Endothelial cell of umbilical vein (primary cell): ENCODE measurements at regions not wholly inside any gene's neighbourhood (a gene's known extent, or its start where the extent isn't known, plus 50 kb on each side); places are given as distances from the start of the nearest gene placed in this dataset.

Source experiments
- BruUV-seq: library from RNA; stranded (reverse); fragments of 400-500 nt; replicated peaks from 2 replicates; lab custom pipeline; 2021; lab: Mats Ljungman, UMichigan
- CTCF ChIA-PET: fragments of 300-600, 350-600 bp; sonication (Branson Sonifier 250); formaldehyde crosslinking; loops from one replicate; lab custom pipeline; 2021; ENCODE audit warnings: antibody characterized with exemption, inconsistent platforms; lab: Charles Lee
- POLR2A ChIA-PET: fragments of 300-600, 350-600 bp; sonication (Branson Sonifier 250); formaldehyde crosslinking; loops from one replicate; lab custom pipeline; 2021; ENCODE audit warnings: antibody characterized with exemption, inconsistent platforms; lab: Charles Lee
- DNase-seq: peaks from one replicate; pipeline ENCODE4 v3.0.0-alpha.2; 2011; ENCODE audit warnings: low read depth, low spot score
- FAIRE-seq: peaks from 2 replicates; lab custom pipeline; 2011; peaks lifted over from hg19 to GRCh38; lab: Jason Lieb, UNC
- H2AFZ ChIP-seq: 2 replicates; pipeline ENCODE4 v1.6.0; 2012; ENCODE audit warnings: low read depth, low read length, control low read depth, inconsistent platforms
- H3K27ac ChIP-seq: 2 replicates; pipeline ENCODE4 v1.5.1; 2011; ENCODE audit warnings: low read depth, mild to moderate bottlenecking, control low read depth, low read length, moderate library complexity; ENCODE audit not compliant: insufficient read depth
- H3K27me3 ChIP-seq, 2 experiments: 2 replicates each; pipeline versions ENCODE4 v1.6.0 to v1.6.1; 2011; ENCODE audit warnings: low read length in 2 of 2, mixed read lengths in 1 of 2; ENCODE audit not compliant: control insufficient read depth in 2 of 2, insufficient read depth in 2 of 2
- H3K36me3 ChIP-seq, 2 experiments: 2 replicates in 1 of 2; 3 replicates in 1 of 2; pipeline ENCODE4 v1.5.1; 2011; ENCODE audit warnings: low read length in 2 of 2, mild to moderate bottlenecking in 1 of 2, moderate library complexity in 1 of 2; ENCODE audit not compliant: control insufficient read depth in 2 of 2, insufficient read depth in 2 of 2; ENCODE audit errors: extremely low read depth in 1 of 2
- H3K4me1 ChIP-seq: 3 replicates; pipeline ENCODE4 v1.5.1; 2011; ENCODE audit warnings: mild to moderate bottlenecking, low read length; ENCODE audit not compliant: control insufficient read depth, insufficient read depth; ENCODE audit errors: extremely low read depth
- H3K4me2 ChIP-seq: 2 replicates; pipeline ENCODE4 v1.6.1; 2011; ENCODE audit warnings: low read length, control low read depth, mixed read lengths; ENCODE audit not compliant: insufficient read depth
- H3K4me3 ChIP-seq, 3 experiments: fragments of 200-600 bp in 1 of 3; sonication (generic), shearing (Covaris generic) in 1 of 3; replicated peaks in 1 of 3; 2 replicates each; pipeline ENCODE4 v1.5.1; 2011 to 2016; ENCODE audit warnings: control low read depth in 3 of 3, low read length in 3 of 3, mild to moderate bottlenecking in 2 of 3, inconsistent platforms in 1 of 3, low read depth in 1 of 3, moderate library complexity in 1 of 3; ENCODE audit not compliant: insufficient read depth in 1 of 3
- H3K79me2 ChIP-seq: 2 replicates; pipeline ENCODE4 v1.6.0; 2012; ENCODE audit warnings: low read length, inconsistent platforms; ENCODE audit not compliant: control insufficient read depth, insufficient read depth
- H3K9ac ChIP-seq: replicated peaks from 2 replicates; pipeline ENCODE3; 2011; ENCODE audit warnings: low read length, control low read depth; ENCODE audit not compliant: insufficient read depth; ENCODE audit errors: extremely low read depth
- H3K9me1 ChIP-seq: replicated peaks from 3 replicates; pipeline ENCODE4 v1.6.0; 2011; ENCODE audit warnings: mild to moderate bottlenecking, low read length; ENCODE audit not compliant: control insufficient read depth, insufficient read depth; ENCODE audit errors: extremely low read depth
- H3K9me3 ChIP-seq: replicated peaks from 2 replicates; pipeline ENCODE4 v1.5.1; 2012; ENCODE audit warnings: low read length, inconsistent platforms; ENCODE audit not compliant: control insufficient read depth, insufficient read depth
- H4K20me1 ChIP-seq: replicated peaks from 2 replicates; pipeline ENCODE3; 2011; ENCODE audit warnings: mild to moderate bottlenecking, low read length; ENCODE audit not compliant: control insufficient read depth, insufficient read depth; ENCODE audit errors: extremely low read depth
- EZH2 ChIP-seq: IDR thresholded peaks from 2 replicates; pipeline ENCODE4 v1.6.1; 2012; ENCODE audit warnings: borderline replicate concordance, low read depth, mild to moderate bottlenecking, moderate library complexity, low read length, inconsistent platforms; ENCODE audit not compliant: severe bottlenecking
- FOS ChIP-seq: IDR thresholded peaks from 2 replicates; pipeline ENCODE4 v1.6.1; 2011; ENCODE audit warnings: mild to moderate bottlenecking, low read length, moderate library complexity, borderline replicate concordance; ENCODE audit not compliant: insufficient read depth
- GATA2 ChIP-seq: IDR thresholded peaks from 2 replicates; pipeline ENCODE4 v1.7.0; 2011; ENCODE audit warnings: low read depth, mild to moderate bottlenecking, moderate library complexity, mixed read lengths, low read length; ENCODE audit not compliant: insufficient read length, insufficient read depth
- JUN ChIP-seq: IDR thresholded peaks from 2 replicates; pipeline ENCODE4 v1.6.1; 2011; ENCODE audit warnings: borderline replicate concordance, low read depth; ENCODE audit not compliant: insufficient read length, insufficient read depth
- MYC ChIP-seq: IDR thresholded peaks from one replicate; pipeline ENCODE4 v1.6.1; 2011; ENCODE audit warnings: mild to moderate bottlenecking, low read depth, low read length
- POLR2A ChIP-seq: IDR thresholded peaks from 2 replicates; pipeline ENCODE4 v1.6.1; 2012; ENCODE audit warnings: low read depth, mild to moderate bottlenecking, control low read depth, low read length
- POLR2AphosphoS5 ChIP-seq: IDR thresholded peaks from 2 replicates; pipeline ENCODE4 v1.6.1; 2012; ENCODE audit warnings: low read depth, mild to moderate bottlenecking, control low read depth, low read length, moderate library complexity; ENCODE audit not compliant: insufficient read depth
- dilution Hi-C: fragments of 300-500 bp; cut with MboI; formaldehyde crosslinking; loops from one replicate; pipeline ENCODE4 v1.15.0; 2019; ENCODE audit warnings: low sequenced_read_pairs; ENCODE audit not compliant: extremely low pct_ligation_motif_present
- intact Hi-C: fragments of 100-400 bp; cut with micrococcal nuclease; formaldehyde crosslinking; loops from one replicate; pipeline ENCODE4 v1.10.0; 2022
- TF ChIP-seq, protein P1 (sequence below), 2 donors: IDR thresholded peaks; 1 replicate in 1 of 2; 2 replicates in 1 of 2; pipeline ENCODE4 v1.5.1; 2011; ENCODE audit warnings: low read length in 2 of 2, mild to moderate bottlenecking in 2 of 2, moderate library complexity in 2 of 2, control low read depth in 1 of 2, inconsistent platforms in 1 of 2, low read depth in 1 of 2; ENCODE audit not compliant: insufficient read depth in 1 of 2; ENCODE audit errors: extremely low read depth in 1 of 2
- TF ChIP-seq, protein P2 (sequence below): IDR thresholded peaks from 2 replicates; pipeline ENCODE4 v1.6.1; 2011; ENCODE audit not compliant: insufficient read depth, insufficient read length

DNA sequence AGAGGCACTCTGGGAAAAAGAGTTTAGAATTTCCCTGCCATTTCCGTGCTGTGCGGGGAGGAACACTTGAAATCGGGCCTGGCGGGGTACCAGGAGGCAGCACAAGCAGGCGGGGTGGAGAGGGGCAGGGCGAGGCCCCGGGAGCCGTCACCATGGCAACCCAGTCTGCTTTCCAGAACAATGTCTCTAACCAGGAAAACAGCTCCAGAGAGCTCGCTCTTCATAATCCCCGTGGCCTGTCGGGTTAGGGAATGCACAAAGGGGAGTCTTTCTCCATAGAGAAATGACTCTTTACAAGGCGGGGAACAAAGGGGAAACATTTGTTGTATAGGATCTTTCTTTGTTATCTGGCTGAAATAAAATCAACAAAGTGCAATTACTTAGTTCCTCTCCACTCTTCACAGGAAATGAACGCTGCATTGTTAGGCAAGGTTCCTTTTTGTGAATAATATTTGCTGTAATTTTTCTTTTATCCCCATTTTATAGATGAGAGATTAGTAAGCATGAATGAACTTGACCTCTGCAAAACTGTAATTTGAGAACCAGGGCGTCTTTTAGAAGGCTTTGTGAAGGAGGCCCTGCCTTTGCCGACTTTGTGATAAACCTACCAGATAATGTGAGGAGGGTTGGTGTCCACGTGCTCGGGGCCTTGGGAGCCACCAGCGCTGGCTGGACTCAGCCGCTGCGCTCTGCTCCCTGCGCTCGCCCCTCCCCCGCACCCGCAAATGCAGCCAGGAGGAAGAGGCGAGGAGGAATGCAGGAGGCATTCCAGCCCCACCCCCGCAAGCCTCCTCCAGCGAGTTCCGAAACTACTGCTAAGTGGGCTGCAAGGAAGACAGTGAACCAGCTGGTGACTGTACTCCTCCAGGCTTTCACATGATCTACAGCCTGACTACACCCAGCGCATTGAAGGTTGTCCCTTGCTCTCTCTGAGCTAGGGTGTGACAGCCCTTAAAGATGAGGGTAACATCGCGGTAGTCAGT lies 105.2 kb upstream of the ATF7IP start:
- H3K27ac ChIP-seq, result peak overlapping the region; percentile 89
- H3K79me2 ChIP-seq, result no peaks in the 10 kb centered on the region
- H3K36me3 ChIP-seq, result no peaks in the 10 kb centered on the region
- peak overlapping the region; percentile 59 for H3K9ac ChIP-seq
- TF ChIP-seq GATA2 (peak; percentile 51), JUN (no peak), POLR2A (peak; percentile 48), POLR2AphosphoS5 (peak; percentile 47), EZH2 (no peak), FOS (no peak), MYC (peak; percentile 83)
- TF ChIP-seq, protein P1, sequence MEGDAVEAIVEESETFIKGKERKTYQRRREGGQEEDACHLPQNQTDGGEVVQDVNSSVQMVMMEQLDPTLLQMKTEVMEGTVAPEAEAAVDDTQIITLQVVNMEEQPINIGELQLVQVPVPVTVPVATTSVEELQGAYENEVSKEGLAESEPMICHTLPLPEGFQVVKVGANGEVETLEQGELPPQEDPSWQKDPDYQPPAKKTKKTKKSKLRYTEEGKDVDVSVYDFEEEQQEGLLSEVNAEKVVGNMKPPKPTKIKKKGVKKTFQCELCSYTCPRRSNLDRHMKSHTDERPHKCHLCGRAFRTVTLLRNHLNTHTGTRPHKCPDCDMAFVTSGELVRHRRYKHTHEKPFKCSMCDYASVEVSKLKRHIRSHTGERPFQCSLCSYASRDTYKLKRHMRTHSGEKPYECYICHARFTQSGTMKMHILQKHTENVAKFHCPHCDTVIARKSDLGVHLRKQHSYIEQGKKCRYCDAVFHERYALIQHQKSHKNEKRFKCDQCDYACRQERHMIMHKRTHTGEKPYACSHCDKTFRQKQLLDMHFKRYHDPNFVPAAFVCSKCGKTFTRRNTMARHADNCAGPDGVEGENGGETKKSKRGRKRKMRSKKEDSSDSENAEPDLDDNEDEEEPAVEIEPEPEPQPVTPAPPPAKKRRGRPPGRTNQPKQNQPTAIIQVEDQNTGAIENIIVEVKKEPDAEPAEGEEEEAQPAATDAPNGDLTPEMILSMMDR (IDR thresholded peaks at IDR 0.05; ENCODE audit: extremely low read depth in 1 of 2, insufficient read depth in 1 of 2, low read depth in 1 of 2, low read length in 2 of 2), result no peak
- TF ChIP-seq, protein P2, sequence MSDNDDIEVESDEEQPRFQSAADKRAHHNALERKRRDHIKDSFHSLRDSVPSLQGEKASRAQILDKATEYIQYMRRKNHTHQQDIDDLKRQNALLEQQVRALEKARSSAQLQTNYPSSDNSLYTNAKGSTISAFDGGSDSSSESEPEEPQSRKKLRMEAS, result peak; percentile 70
- H4K20me1 ChIP-seq, result no peaks in the 10 kb centered on the region
- H3K9me3 ChIP-seq, result no peaks in the 10 kb centered on the region
- FAIRE-seq, result peak; percentile 8
- ChIA-PET CTCF (interaction anchor here (0.7 to 2.8 kb wide), 5 partner anchors 22 to 543 kb away, joined by 3 to 11 read pairs (median 6); partner anchors contain the start of genes ATF7IP, C12orf60 and WBP11), POLR2A (interaction anchor here (1.9 kb wide), 1 partner anchor 105 kb away, joined by 6 read pairs; the partner anchor contains the start of gene ATF7IP)
- H3K4me3 ChIP-seq, result peak overlapping the region in 1 of 3 experiments; percentile 25
- no peaks in the 10 kb centered on the region for H3K9me1 ChIP-seq
- no peaks in the 10 kb centered on the region for H3K27me3 ChIP-seq
- H3K4me1 ChIP-seq, result peaks cover 46% of the 10 kb centered on the region
- DNase-seq, result peak; percentile 83
- intact Hi-C loops (loop anchor here (1.0 kb wide), 1 partner anchor 105 kb away; the partner anchor contains the start of gene ATF7IP), dilution Hi-C loops (no loop called here)
- BruUV-seq, result TSS peak; percentile 43
- peak overlapping the region; percentile 71 for H3K4me2 ChIP-seq
- H2AFZ ChIP-seq, result peak overlapping the region; percentile 84
